HG03097 (cell line): ENCODE measurements at regions not wholly inside any gene's neighbourhood (a gene's known extent, or its start where the extent isn't known, plus 50 kb on each side); places are given as distances from the start of the nearest gene placed in this dataset.
"Not testable (repeated sequence)": the region's sequence is repeated elsewhere in the genome, so short reads cannot be mapped to it uniquely, and the experiment has no call there.

Experiments used
- ATAC-seq: cut with Tn5 transposase; IDR thresholded peaks from one replicate; pipeline ENCODE4 v1.9.1; 2021; ENCODE audit not compliant: unreplicated experiment, low FRiP score

- no peak for ATAC-seq
These were observed 128.2 kb upstream of the WDFY3 start for GRCh38 chr4:85094735-85095134.

GRCh38 chr4:85102606-85103005 is 136.1 kb upstream of the WDFY3 start:
- no peak for ATAC-seq

- ATAC-seq, result no peak
These were observed 139.7 kb upstream of the WDFY3 start for GRCh38 chr4:85106166-85106565.

GRCh38 chr4:85106805-85107336 is 140.4 kb upstream of the WDFY3 start:
- ATAC-seq, result no peak

GRCh38 chr4:85107553-85107952 is 141.1 kb upstream of the WDFY3 start:
- no peak for ATAC-seq

- ATAC-seq, result no peak
These were observed 147.2 kb upstream of the WDFY3 start for GRCh38 chr4:85113706-85114105.

GRCh38 chr4:85114526-85114925 is 148.0 kb upstream of the WDFY3 start:
- ATAC-seq, result no peak

GRCh38 chr4:85116008-85116407 is 149.5 kb upstream of the WDFY3 start:
- ATAC-seq, result no peak

GRCh38 chr4:85125688-85126087 is 159.2 kb upstream of the WDFY3 start:
- ATAC-seq, result no peak

- ATAC-seq, result no peak
These were observed 160.6 kb upstream of the WDFY3 start for GRCh38 chr4:85126991-85127591.

GRCh38 chr4:85127653-85128052 is 161.2 kb upstream of the WDFY3 start:
- ATAC-seq, result peak; percentile 86

GRCh38 chr4:85128246-85129204 is 162.0 kb upstream of the WDFY3 start:
- no peak for ATAC-seq

- ATAC-seq, result not testable (repeated sequence)
These were observed 163.1 kb upstream of the WDFY3 start for GRCh38 chr4:85129354-85130125.

- no peak for ATAC-seq
These were observed 165.6 kb upstream of the WDFY3 start for GRCh38 chr4:85132117-85132516.

- ATAC-seq, result no peak
These were observed 166.1 kb upstream of the WDFY3 start for GRCh38 chr4:85132570-85132969.

GRCh38 chr4:85139749-85140148 is 173.3 kb upstream of the WDFY3 start:
- not testable (repeated sequence) for ATAC-seq

GRCh38 chr4:85142451-85142850 is 176.0 kb upstream of the WDFY3 start:
- ATAC-seq, result no peak

- ATAC-seq, result peak; percentile 69
These were observed 181.1 kb upstream of the WDFY3 start for GRCh38 chr4:85147481-85148076.

- ATAC-seq, result no peak
These were observed 183.2 kb upstream of the WDFY3 start for GRCh38 chr4:85149676-85150075.

- ATAC-seq, result no peak
These were observed 184.9 kb upstream of the WDFY3 start for GRCh38 chr4:85151371-85151770.

- ATAC-seq, result no peak
These were observed 185.3 kb upstream of the WDFY3 start for GRCh38 chr4:85151786-85152185.
